ENCODE measurements at regions not wholly inside any gene's neighbourhood (a gene's known extent, or its start where the extent isn't known, plus 50 kb on each side); places are given as distances from the start of the nearest gene placed in this dataset.
"Not testable (repeated sequence)": the region's sequence is repeated elsewhere in the genome, so short reads cannot be mapped to it uniquely, and the experiment has no call there.

DNA sequence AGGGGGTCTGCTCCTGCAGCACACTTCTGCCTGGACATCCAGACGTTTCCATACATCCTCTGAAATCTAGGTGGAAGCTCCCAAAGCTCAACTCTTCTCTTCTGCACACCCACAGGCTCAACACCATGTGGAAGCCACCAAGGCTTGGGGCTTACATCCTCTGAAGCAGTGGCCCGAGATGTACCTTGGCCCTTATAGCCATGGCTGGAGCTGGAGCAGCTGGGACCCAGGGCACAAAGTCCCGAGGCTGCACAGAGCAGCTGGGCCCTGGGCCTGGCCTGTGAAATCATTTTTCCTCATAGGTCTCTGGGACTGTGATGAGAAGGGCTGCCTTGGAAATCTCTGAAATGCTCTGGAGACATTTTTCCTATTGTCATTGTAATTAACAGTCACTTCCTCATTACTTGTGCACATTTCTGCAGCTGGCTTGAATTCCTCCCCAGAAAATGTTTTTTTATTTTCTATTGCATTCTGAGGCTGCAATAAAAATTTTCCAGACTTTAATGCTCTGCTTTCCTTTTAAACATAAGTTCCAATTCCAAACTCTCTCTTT lies 645.6 kb downstream of the RWDD3 start:
- DNase-seq: no peak
- no peak for TF ChIP-seq CTCF (IDR thresholded peaks at IDR 0.05; ENCODE audit: low read depth, low read length)
- Histone ChIP-seq H3K36me3 (no peaks in the 10 kb centered on the region), H3K9me3 (no peaks in the 10 kb centered on the region), H3K4me3 (ENCODE audit: low read depth, low read length) (no peak overlapping the region), H3K27me3 (no peaks in the 10 kb centered on the region), H3K4me1 (no peaks in the 10 kb centered on the region)

GRCh38 chr1:95888941-95889390 lies 655.0 kb downstream of the RWDD3 start:
- no peak for TF ChIP-seq CTCF (IDR thresholded peaks at IDR 0.05; ENCODE audit: low read depth, low read length)
- no peak for DNase-seq
- no peaks in the 10 kb centered on the region for H3K4me1 ChIP-seq
- no peaks in the 10 kb centered on the region for H3K9me3 ChIP-seq
- no peaks in the 10 kb centered on the region for H3K27me3 ChIP-seq
- no peaks in the 10 kb centered on the region for H3K36me3 ChIP-seq
- H3K4me3 ChIP-seq (ENCODE audit: low read depth, low read length): no peak overlapping the region

GRCh38 chr1:95889400-95889799 lies 655.4 kb downstream of the RWDD3 start:
- no peaks in the 10 kb centered on the region for H3K9me3 ChIP-seq
- no peaks in the 10 kb centered on the region for H3K36me3 ChIP-seq
- no peak for DNase-seq
- no peaks in the 10 kb centered on the region for H3K27me3 ChIP-seq
- TF ChIP-seq CTCF (IDR thresholded peaks at IDR 0.05; ENCODE audit: low read depth, low read length): no peak
- H3K4me3 ChIP-seq (ENCODE audit: low read depth, low read length): no peak overlapping the region
- no peaks in the 10 kb centered on the region for H3K4me1 ChIP-seq

DNA sequence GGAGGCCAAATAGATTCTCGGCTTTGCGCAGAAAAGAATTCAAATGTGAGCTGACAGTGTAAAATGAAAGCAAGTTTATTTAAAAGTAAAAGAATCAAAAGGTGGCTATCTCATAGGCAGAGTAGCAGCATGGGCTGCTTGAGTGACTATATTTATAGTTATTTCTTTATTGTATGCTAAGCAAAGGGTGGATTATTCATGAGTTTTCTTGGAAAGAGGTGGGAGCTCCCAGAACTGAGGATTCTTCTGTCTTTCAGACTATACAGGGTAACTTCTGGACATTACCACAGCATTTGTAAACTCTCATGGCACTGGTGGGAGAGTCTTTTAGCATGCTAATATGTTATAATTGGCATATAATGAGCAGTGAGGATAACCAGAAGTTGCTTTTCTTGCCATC lies 659.9 kb downstream of the RWDD3 start:
- H3K9me3 ChIP-seq: no peaks in the 10 kb centered on the region
- H3K4me3 ChIP-seq (ENCODE audit: low read depth, low read length): no peak overlapping the region
- H3K4me1 ChIP-seq: no peaks in the 10 kb centered on the region
- no peak for TF ChIP-seq CTCF (IDR thresholded peaks at IDR 0.05; ENCODE audit: low read depth, low read length)
- H3K36me3 ChIP-seq: no peaks in the 10 kb centered on the region
- H3K27me3 ChIP-seq: no peaks in the 10 kb centered on the region
- DNase-seq: no peak

DNA sequence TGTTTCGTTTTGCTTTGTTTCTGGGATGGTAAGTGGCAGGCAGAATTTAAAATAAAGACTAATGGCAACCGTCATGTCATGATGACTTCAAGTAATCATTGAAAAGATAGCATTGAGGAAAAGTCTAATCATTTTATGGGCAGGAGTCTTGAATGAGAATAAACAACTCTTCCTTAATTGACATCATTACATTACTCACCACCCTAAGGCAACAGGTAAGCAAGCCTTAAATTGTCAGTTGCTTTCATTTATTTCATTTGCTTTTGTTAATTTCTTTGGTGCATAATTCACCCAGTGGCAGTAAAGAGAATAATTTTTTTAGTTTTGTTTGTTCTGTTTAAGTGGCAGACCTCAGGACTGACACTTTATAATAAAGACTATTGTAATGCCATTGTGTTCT lies 669.0 kb downstream of the RWDD3 start:
- Histone ChIP-seq H3K9me3 (no peaks in the 10 kb centered on the region), H3K27me3 (no peaks in the 10 kb centered on the region), H3K36me3 (no peaks in the 10 kb centered on the region), H3K4me1 (peaks cover 17% of the 10 kb centered on the region), H3K4me3 (ENCODE audit: low read depth, low read length) (no peak overlapping the region)
- no peak for DNase-seq
- TF ChIP-seq CTCF (IDR thresholded peaks at IDR 0.05; ENCODE audit: low read depth, low read length): no peak

DNA sequence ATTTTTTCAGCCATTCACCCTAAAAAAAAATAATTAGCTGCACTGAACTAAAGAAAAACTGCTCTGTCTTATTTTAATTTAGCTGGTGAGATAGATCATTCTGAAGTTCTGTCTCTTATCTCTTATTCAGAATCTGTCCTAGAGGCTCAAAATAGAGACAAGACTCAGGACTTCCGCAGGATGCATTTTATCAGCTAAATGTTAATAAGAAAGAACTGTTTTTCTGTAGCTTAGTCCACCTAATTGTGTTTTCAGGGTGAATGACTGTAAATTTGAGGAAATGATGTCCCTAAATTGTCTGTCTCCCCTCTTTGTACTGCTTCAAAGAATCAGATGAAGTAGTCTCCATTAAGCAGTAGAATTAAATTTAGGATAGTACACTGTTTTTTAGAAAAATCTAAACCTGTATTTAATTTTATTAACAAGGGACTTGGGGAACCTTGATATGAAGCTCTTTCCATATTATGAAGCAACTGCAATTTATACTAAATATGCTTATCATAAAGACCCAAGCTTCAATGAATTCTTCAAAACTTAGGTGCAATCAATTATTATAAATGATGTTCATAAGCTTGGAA lies 671.9 kb downstream of the RWDD3 start:
- no peak for TF ChIP-seq CTCF (IDR thresholded peaks at IDR 0.05; ENCODE audit: low read depth, low read length)
- H3K27me3 ChIP-seq: no peaks in the 10 kb centered on the region
- peaks cover 17% of the 10 kb centered on the region for H3K4me1 ChIP-seq
- DNase-seq: no peak
- no peaks in the 10 kb centered on the region for H3K36me3 ChIP-seq
- no peak overlapping the region for H3K4me3 ChIP-seq (ENCODE audit: low read depth, low read length)
- no peaks in the 10 kb centered on the region for H3K9me3 ChIP-seq

GRCh38 chr1:95911739-95912138 lies 677.7 kb downstream of the RWDD3 start:
- H3K4me3 ChIP-seq (ENCODE audit: low read depth, low read length); H3K4me1 ChIP-seq; H3K9me3 ChIP-seq; H3K27me3 ChIP-seq; H3K36me3 ChIP-seq: not testable (repeated sequence)
- peak; percentile 63 for DNase-seq
